ENCODE measurements at regions not wholly inside any gene's neighbourhood (a gene's known extent, or its start where the extent isn't known, plus 50 kb on each side); places are given as distances from the start of the nearest gene placed in this dataset.

- no peak for TF ChIP-seq CTCF (IDR thresholded peaks at IDR 0.05; ENCODE audit: poor library complexity)
- TF ChIP-seq EZH2phosphoT487 (IDR thresholded peaks at IDR 0.05; ENCODE audit: low read depth, severe bottlenecking, unreplicated experiment): no peak
- no peak for TF ChIP-seq EZH2 (IDR thresholded peaks at IDR 0.05; ENCODE audit: borderline replicate concordance)
Observed at GRCh38 chr6:91562955-91563354, 976.1 kb upstream of the MAP3K7 start.

All from hepatocyte (in vitro differentiated cells).